HEK293 (cell line): ENCODE measurements at regions not wholly inside any gene's neighbourhood (a gene's known extent, or its start where the extent isn't known, plus 50 kb on each side); places are given as distances from the start of the nearest gene placed in this dataset.

Experiments used
- CTCF ChIA-PET: fragments of 350-600 bp; formaldehyde crosslinking; extraction: SDS; loops from one replicate; lab custom pipeline; 2021; ENCODE audit warnings: antibody characterized with exemption; lab: Yijun Ruan, JAX
- POLR2A ChIA-PET: fragments of 300-600 bp; formaldehyde crosslinking; extraction: SDS; loops from one replicate; lab custom pipeline; 2020; ENCODE audit warnings: antibody characterized with exemption, inconsistent platforms; lab: Yijun Ruan, JAX
- H3K27ac ChIP-seq: fragments of 200-500 bp; sonication (Bioruptor generic); 2 replicates; pipeline ENCODE4 v1.5.1; 2014; ENCODE audit warnings: low read depth, low read length, control low read depth, inconsistent platforms; ENCODE audit errors: extremely low read depth
- H3K36me3 ChIP-seq, 2 experiments: fragments of 200-500 bp in 1 of 2; sonication (Bioruptor generic) in 1 of 2; 1 replicate in 1 of 2; 2 replicates in 1 of 2; pipeline ENCODE4 v1.5.1; 2014 to 2017; ENCODE audit warnings: inconsistent platforms in 2 of 2, low read length in 2 of 2; ENCODE audit not compliant: control insufficient read depth in 2 of 2, insufficient read depth in 1 of 2
- H3K4me1 ChIP-seq: fragments of 200-500 bp; sonication (Bioruptor generic); 2 replicates; pipeline ENCODE4 v1.5.1; 2014; ENCODE audit warnings: mild to moderate bottlenecking, low read length, inconsistent platforms; ENCODE audit not compliant: control insufficient read depth, insufficient read depth
- H3K4me3 ChIP-seq: 2 replicates; pipeline ENCODE4 v1.5.1; 2011; ENCODE audit warnings: low read depth, mild to moderate bottlenecking, control low read depth, low read length, moderate library complexity
- H3K9me3 ChIP-seq: fragments of 200-500 bp; sonication (Bioruptor generic); 2 replicates; pipeline ENCODE4 v1.5.1; 2014; ENCODE audit warnings: low read depth, low read length, inconsistent platforms; ENCODE audit not compliant: control insufficient read depth, insufficient read depth
- FEZF1 ChIP-seq: fragments of 450-650 bp; formaldehyde crosslinking; IDR thresholded peaks from 2 replicates; pipeline ENCODE4 v1.5.1; 2016; ENCODE audit warnings: missing biosample characterization, missing genetic modification characterization
- HIC1 ChIP-seq: fragments of 450-650 bp; formaldehyde crosslinking; IDR thresholded peaks from 2 replicates; pipeline ENCODE4 v1.5.1; 2016; ENCODE audit warnings: missing biosample characterization, missing genetic modification characterization
- KLF8 ChIP-seq: fragments of 450-650 bp; formaldehyde crosslinking; IDR thresholded peaks from 2 replicates; pipeline ENCODE4 v1.5.1; 2016; ENCODE audit warnings: missing biosample characterization, missing genetic modification characterization
- OVOL3 ChIP-seq: fragments of 450-650 bp; formaldehyde crosslinking; IDR thresholded peaks from 2 replicates; pipeline ENCODE4 v1.5.1; 2016; ENCODE audit warnings: missing biosample characterization, missing genetic modification characterization
- PBX3 ChIP-seq: sonication (generic); formaldehyde crosslinking; IDR thresholded peaks from 2 replicates; pipeline ENCODE4 v1.8.1; 2022; ENCODE audit warnings: mild to moderate bottlenecking, moderate library complexity, missing genetic modification reagents
- PRDM1 ChIP-seq: fragments of 450-650 bp; formaldehyde crosslinking; IDR thresholded peaks from 2 replicates; pipeline ENCODE4; 2016; ENCODE audit warnings: missing biosample characterization, missing genetic modification characterization
- SP3 ChIP-seq: fragments of 450-650 bp; formaldehyde crosslinking; IDR thresholded peaks from 2 replicates; pipeline ENCODE4 v1.5.1; 2016; ENCODE audit warnings: missing biosample characterization, missing genetic modification characterization
- YY1 ChIP-seq: fragments of 450-650 bp; formaldehyde crosslinking; IDR thresholded peaks from 2 replicates; pipeline ENCODE4 v1.5.1; 2018; ENCODE audit warnings: missing biosample characterization, missing genetic modification characterization
- ZBTB8A ChIP-seq: fragments of 450-650 bp; formaldehyde crosslinking; IDR thresholded peaks from 2 replicates; pipeline ENCODE4 v1.5.1; 2016; ENCODE audit warnings: missing biosample characterization, missing genetic modification characterization
- ZNF121 ChIP-seq: fragments of 450-650 bp; formaldehyde crosslinking; IDR thresholded peaks from 2 replicates; pipeline ENCODE4 v1.5.1; 2016; ENCODE audit warnings: missing biosample characterization, missing genetic modification characterization
- ZNF16 ChIP-seq: fragments of 450-650 bp; formaldehyde crosslinking; IDR thresholded peaks from 2 replicates; pipeline ENCODE4 v1.5.1; 2016; ENCODE audit warnings: low read depth, missing biosample characterization, missing genetic modification characterization
- ZNF202 ChIP-seq: fragments of 450-650 bp; formaldehyde crosslinking; IDR thresholded peaks from 2 replicates; pipeline ENCODE4 v1.5.1; 2016; ENCODE audit warnings: missing biosample characterization, missing genetic modification characterization, borderline replicate concordance
- ZNF223 ChIP-seq: fragments of 450-650 bp; formaldehyde crosslinking; IDR thresholded peaks from 2 replicates; pipeline ENCODE4 v1.5.1; 2016; ENCODE audit warnings: missing biosample characterization, missing genetic modification characterization
- ZNF23 ChIP-seq: fragments of 450-650 bp; formaldehyde crosslinking; IDR thresholded peaks from 2 replicates; pipeline ENCODE4 v1.5.1; 2016; ENCODE audit warnings: missing biosample characterization, missing genetic modification characterization, borderline replicate concordance
- ZNF302 ChIP-seq: fragments of 450-650 bp; formaldehyde crosslinking; IDR thresholded peaks from 2 replicates; pipeline ENCODE4 v1.5.1; 2016; ENCODE audit warnings: missing biosample characterization, missing genetic modification characterization, low read depth
- ZNF514 ChIP-seq: fragments of 450-650 bp; formaldehyde crosslinking; IDR thresholded peaks from 2 replicates; pipeline ENCODE4 v1.5.1; 2016; ENCODE audit warnings: missing biosample characterization, missing genetic modification characterization
- ZNF555 ChIP-seq: fragments of 450-650 bp; formaldehyde crosslinking; conservative IDR thresholded peaks from 2 replicates; pipeline ENCODE4 v1.5.1; 2017; ENCODE audit warnings: missing biosample characterization, mild to moderate bottlenecking, missing genetic modification characterization, inconsistent platforms
- ZNF623 ChIP-seq: fragments of 450-650 bp; formaldehyde crosslinking; IDR thresholded peaks from 2 replicates; pipeline ENCODE4 v1.5.1; 2016; ENCODE audit warnings: missing biosample characterization, missing genetic modification characterization
- ZNF639 ChIP-seq: fragments of 450-650 bp; formaldehyde crosslinking; IDR thresholded peaks from 2 replicates; pipeline ENCODE4 v1.5.1; 2016; ENCODE audit warnings: missing biosample characterization, missing genetic modification characterization
- ZNF660 ChIP-seq: fragments of 450-650 bp; IDR thresholded peaks from 2 replicates; pipeline ENCODE4 v1.5.1; 2018; ENCODE audit warnings: missing biosample characterization, mild to moderate bottlenecking, missing genetic modification characterization
- ZNF701 ChIP-seq: fragments of 450-650 bp; formaldehyde crosslinking; IDR thresholded peaks from 2 replicates; pipeline ENCODE4 v1.5.1; 2016; ENCODE audit warnings: missing biosample characterization, missing genetic modification characterization

GRCh38 chr4:19177616-19178015 is 1074.1 kb upstream of the SLIT2 start (continued):
- TF ChIP-seq ZNF623 (tag by site-specific recombination) (no peak), HIC1 (tag by site-specific recombination) (no peak), ZNF202 (tag by site-specific recombination) (no peak), ZNF121 (tag by site-specific recombination) (no peak)

GRCh38 chr4:19171832-19172231 is 1079.9 kb upstream of the SLIT2 start:
- no peak for TF ChIP-seq ZBTB8A (tag by site-specific recombination)
- no peak for TF ChIP-seq ZNF701
- TF ChIP-seq FEZF1 (tag by site-specific recombination) = no peak
- TF ChIP-seq ZNF16 = no peak
- no peak for TF ChIP-seq SP3 (tag by site-specific recombination)
- no peak for TF ChIP-seq PRDM1 (tag by site-specific recombination)
- TF ChIP-seq ZNF514 (tag by site-specific recombination) = no peak
- TF ChIP-seq ZNF302 (tag by site-specific recombination) = no peak
- TF ChIP-seq ZNF660 (tag by site-specific recombination) = no peak
- H3K4me1 ChIP-seq = no peaks in the 10 kb centered on the region
- no peaks in the 10 kb centered on the region for H3K36me3 ChIP-seq
- H3K4me3 ChIP-seq = no peak overlapping the region
- ChIA-PET POLR2A (no interaction called here), CTCF (no interaction called here)
- no peaks in the 10 kb centered on the region for H3K9me3 ChIP-seq
- no peak overlapping the region for H3K27ac ChIP-seq

GRCh38 chr4:19167311-19167710 is 1084.4 kb upstream of the SLIT2 start:
- Histone ChIP-seq H3K4me3 (no peak overlapping the region), H3K27ac (no peak overlapping the region), H3K36me3 (no peaks in the 10 kb centered on the region), H3K4me1 (no peaks in the 10 kb centered on the region), H3K9me3 (no peaks in the 10 kb centered on the region)
- no peak for TF ChIP-seq ZNF23 (tag by site-specific recombination)
- TF ChIP-seq KLF8 (tag by site-specific recombination) = no peak
- TF ChIP-seq OVOL3 = no peak
- no peak for TF ChIP-seq YY1 (tag by site-specific recombination)
- no peak for TF ChIP-seq ZNF223 (tag by site-specific recombination)
- TF ChIP-seq ZNF555 (tag by site-specific recombination) = no peak
- no peak for TF ChIP-seq ZNF639 (tag by site-specific recombination)
- TF ChIP-seq PBX3 (CRISPR knock-in tag) = no peak
- ChIA-PET POLR2A (no interaction called here), CTCF (interaction anchor here (0.7 kb wide), 1 partner anchor 222 kb away, joined by 4 read pairs; no protein-coding TSS in a partner anchor)
